ENCODE measurements at regions not wholly inside any gene's neighbourhood (a gene's known extent, or its start where the extent isn't known, plus 50 kb on each side); places are given as distances from the start of the nearest gene placed in this dataset.

DNA sequence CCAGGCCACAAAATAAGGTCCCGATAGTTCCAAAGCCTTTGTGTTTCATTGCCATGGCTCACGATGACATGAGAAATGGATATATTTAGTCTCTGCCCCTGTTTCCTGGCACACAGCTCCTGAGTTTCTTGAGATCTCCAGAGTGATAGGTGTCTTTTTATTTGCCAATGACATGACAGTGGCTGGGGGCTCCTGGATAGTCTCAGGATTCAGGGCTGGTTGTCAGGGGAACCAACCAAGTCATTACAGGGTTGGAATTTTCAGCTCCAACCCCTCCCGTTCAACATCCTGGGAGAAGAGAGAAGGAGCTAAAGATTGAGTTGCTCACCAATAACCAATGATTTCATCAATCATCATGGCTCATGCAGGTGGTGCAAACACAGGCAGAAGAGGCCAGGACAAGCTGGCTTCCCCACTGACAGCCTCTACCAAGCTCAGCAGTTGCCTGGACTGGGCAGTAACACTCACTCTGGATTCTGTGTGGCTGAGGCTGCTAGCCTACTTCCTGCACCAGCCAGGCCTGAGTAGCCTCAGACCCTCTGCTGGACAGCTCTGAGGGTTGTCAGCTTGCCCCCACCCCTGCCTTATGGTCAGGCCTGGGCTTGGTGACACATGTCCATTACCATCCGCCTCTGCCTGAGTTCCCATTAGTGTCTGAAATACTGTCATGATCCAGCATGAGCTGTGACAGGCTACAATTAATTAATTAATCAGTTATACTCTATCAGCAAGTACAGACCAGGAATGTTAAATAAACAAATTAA is 534.4 kb upstream of the CDH5 start:
- POLR2A ChIA-PET = no interaction called here
- CTCF ChIA-PET = no interaction called here
- no peak for DNase-seq (ENCODE audit: extremely low spot score)
- no peak for TF ChIP-seq FOXM1 (IDR thresholded peaks at IDR 0.05; ENCODE audit: borderline replicate concordance)
- TF ChIP-seq HDGF (IDR thresholded peaks at IDR 0.05; ENCODE audit: borderline replicate concordance) = no peak
- TF ChIP-seq ELF4 (IDR thresholded peaks at IDR 0.05) = no peak
- no peak for TF ChIP-seq ZNF384 (IDR thresholded peaks at IDR 0.05)
- TF ChIP-seq L3MBTL2 (conservative IDR thresholded peaks at IDR 0.05) = no peak

DNA sequence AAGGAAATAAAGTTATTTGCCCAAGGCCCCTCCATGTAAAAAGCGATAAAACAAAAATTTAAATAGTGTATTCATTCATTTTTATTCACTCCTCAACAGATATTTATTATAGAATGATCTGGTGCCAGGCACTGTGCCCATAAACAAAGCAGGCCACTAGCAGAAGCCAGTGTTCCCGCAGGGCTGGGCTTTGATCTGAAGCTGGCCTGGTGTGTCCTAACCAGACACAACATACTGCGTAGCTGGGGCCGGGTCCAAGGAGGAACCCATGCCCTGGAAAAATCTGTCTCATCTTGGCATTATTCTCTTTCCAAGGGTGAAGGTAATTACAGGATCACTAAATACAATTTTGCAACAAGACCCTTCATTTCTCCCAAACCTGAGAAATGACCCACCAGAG is 537.4 kb upstream of the CDH5 start:
- ChIA-PET CTCF (no interaction called here), POLR2A (interaction anchor here (1.1 kb wide), 1 partner anchor 18 kb away, joined by 3 read pairs; no protein-coding TSS in a partner anchor)
- no peak for DNase-seq (ENCODE audit: extremely low spot score)
- TF ChIP-seq SP1 (IDR thresholded peaks at IDR 0.05) = no peak
- TF ChIP-seq LEF1 (IDR thresholded peaks at IDR 0.05; ENCODE audit: borderline replicate concordance) = no peak
- no peak for TF ChIP-seq TARDBP (IDR thresholded peaks at IDR 0.05)
- TF ChIP-seq FOXK2 (IDR thresholded peaks at IDR 0.05) = no peak

DNA sequence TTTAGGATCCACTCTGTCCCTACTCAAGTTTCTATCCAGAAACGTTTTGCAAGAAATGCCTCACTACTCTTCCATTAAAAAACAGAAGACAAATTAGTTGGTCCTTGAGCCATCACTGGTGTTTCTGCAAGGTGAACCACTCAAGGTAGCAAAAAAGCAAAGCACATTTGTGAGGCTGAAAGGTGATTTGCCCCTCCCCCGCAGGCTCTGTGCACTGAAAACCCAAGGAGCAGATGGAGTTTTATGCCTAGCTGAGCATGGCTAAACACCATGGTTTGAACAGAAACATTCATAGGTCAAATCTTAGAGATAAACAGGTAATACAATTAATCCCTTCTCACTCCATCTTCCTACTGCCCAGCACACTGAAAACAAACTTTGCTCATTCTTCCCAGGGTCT is 538.2 kb upstream of the CDH5 start:
- CTCF ChIA-PET = no interaction called here
- POLR2A ChIA-PET = no interaction called here
- no peak for TF ChIP-seq HDGF (IDR thresholded peaks at IDR 0.05; ENCODE audit: borderline replicate concordance)
- no peak for TF ChIP-seq TARDBP (IDR thresholded peaks at IDR 0.05)
- no peak for TF ChIP-seq FOXK2 (IDR thresholded peaks at IDR 0.05)
- TF ChIP-seq BHLHE40 (IDR thresholded peaks at IDR 0.05; ENCODE audit: borderline replicate concordance) = no peak
- TF ChIP-seq SP1 (IDR thresholded peaks at IDR 0.05) = no peak
- no peak for TF ChIP-seq FOXA1 (IDR thresholded peaks at IDR 0.05)
- no peak for TF ChIP-seq ELF4 (IDR thresholded peaks at IDR 0.05)
- no peak for TF ChIP-seq FOXM1 (IDR thresholded peaks at IDR 0.05; ENCODE audit: borderline replicate concordance)
- no peak for DNase-seq (ENCODE audit: extremely low spot score)

DNA sequence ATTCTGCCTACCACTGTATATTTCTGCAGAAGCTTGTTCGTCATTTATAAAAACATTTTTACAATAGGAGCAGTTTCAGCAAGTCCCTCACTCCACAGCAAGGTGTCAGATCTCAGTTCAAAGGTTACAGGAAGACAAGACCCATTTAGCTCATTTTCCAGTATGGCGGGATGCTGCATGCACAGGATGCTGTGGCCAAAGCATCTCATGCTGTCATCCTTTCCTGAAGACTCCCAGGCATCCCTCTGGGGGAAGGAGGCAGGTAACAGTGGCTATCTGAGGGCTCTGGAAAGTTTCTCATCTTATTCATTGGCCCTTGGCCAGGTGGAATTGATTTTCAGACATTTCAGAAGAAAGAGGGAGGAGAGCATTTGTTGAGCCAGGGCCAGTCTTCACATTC is 539.3 kb upstream of the CDH5 start:
- no peak for TF ChIP-seq FOXA1 (IDR thresholded peaks at IDR 0.05)
- TF ChIP-seq ARNT (IDR thresholded peaks at IDR 0.05) = no peak
- no peak for TF ChIP-seq NFRKB (IDR thresholded peaks at IDR 0.05)
- no peak for TF ChIP-seq FOXK2 (IDR thresholded peaks at IDR 0.05)
- no peak for TF ChIP-seq TARDBP (IDR thresholded peaks at IDR 0.05)
- no peak for TF ChIP-seq HDGF (IDR thresholded peaks at IDR 0.05; ENCODE audit: borderline replicate concordance)
- TF ChIP-seq ZNF384 (IDR thresholded peaks at IDR 0.05) = no peak
- TF ChIP-seq CTBP1 (IDR thresholded peaks at IDR 0.05; ENCODE audit: borderline replicate concordance) = no peak
- no peak for TF ChIP-seq LEF1 (IDR thresholded peaks at IDR 0.05; ENCODE audit: borderline replicate concordance)
- TF ChIP-seq, protein P1, sequence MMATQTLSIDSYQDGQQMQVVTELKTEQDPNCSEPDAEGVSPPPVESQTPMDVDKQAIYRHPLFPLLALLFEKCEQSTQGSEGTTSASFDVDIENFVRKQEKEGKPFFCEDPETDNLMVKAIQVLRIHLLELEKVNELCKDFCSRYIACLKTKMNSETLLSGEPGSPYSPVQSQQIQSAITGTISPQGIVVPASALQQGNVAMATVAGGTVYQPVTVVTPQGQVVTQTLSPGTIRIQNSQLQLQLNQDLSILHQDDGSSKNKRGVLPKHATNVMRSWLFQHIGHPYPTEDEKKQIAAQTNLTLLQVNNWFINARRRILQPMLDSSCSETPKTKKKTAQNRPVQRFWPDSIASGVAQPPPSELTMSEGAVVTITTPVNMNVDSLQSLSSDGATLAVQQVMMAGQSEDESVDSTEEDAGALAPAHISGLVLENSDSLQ (IDR thresholded peaks at IDR 0.05) = no peak
- no peak for TF ChIP-seq FOXM1 (IDR thresholded peaks at IDR 0.05; ENCODE audit: borderline replicate concordance)
- no peak for TF ChIP-seq BHLHE40 (IDR thresholded peaks at IDR 0.05; ENCODE audit: borderline replicate concordance)
- no peak for TF ChIP-seq SUZ12 (IDR thresholded peaks at IDR 0.05)
- ChIA-PET POLR2A (no interaction called here), CTCF (no interaction called here)
- no peak for DNase-seq (ENCODE audit: extremely low spot score)

DNA sequence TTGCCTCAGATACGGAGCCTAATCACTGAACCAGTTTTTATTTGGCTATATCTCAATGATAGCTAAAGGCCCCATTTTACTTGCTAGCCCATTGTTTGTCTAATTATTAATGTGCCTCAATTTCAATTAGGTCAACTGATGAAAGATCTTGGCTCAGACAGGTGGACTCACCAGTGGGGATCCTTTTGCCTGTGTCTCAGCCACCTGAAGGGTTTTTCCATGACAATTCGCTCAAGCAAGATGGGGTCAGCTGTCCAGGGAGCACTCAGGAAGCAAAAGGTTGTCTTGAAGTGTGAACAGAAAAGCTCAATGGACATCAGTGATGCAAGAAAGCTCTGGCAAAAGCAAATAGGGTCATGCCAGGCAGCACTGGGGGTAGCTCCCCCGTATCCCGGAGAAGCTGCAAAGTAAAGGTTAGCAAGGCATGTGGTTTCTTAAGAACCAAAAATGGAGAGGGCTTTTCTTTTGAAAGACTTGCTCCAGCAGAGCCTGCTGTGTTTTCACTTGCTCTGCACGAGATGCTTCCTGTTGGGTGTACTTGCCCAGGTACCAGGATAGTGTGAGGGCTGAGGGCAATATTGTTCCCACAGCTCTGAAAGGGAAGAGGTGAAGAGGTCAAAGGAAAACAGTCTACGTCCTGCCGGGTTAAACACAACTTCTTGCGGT is 541.2 kb upstream of the CDH5 start:
- CTCF ChIA-PET = no interaction called here
- POLR2A ChIA-PET = no interaction called here
- no peak for TF ChIP-seq CTBP1 (IDR thresholded peaks at IDR 0.05; ENCODE audit: borderline replicate concordance)
- TF ChIP-seq TARDBP (IDR thresholded peaks at IDR 0.05) = no peak
- no peak for TF ChIP-seq L3MBTL2 (conservative IDR thresholded peaks at IDR 0.05)
- no peak for TF ChIP-seq ARNT (IDR thresholded peaks at IDR 0.05)
- no peak for TF ChIP-seq NFRKB (IDR thresholded peaks at IDR 0.05)
- TF ChIP-seq, protein P1 (IDR thresholded peaks at IDR 0.05) = no peak
- TF ChIP-seq SP1 (IDR thresholded peaks at IDR 0.05) = no peak
- no peak for TF ChIP-seq LEF1 (IDR thresholded peaks at IDR 0.05; ENCODE audit: borderline replicate concordance)
- TF ChIP-seq FOXK2 (IDR thresholded peaks at IDR 0.05) = no peak
- TF ChIP-seq SUZ12 (IDR thresholded peaks at IDR 0.05) = no peak
- no peak for TF ChIP-seq FOXA1 (IDR thresholded peaks at IDR 0.05)
- TF ChIP-seq ELF4 (IDR thresholded peaks at IDR 0.05) = no peak
- TF ChIP-seq BHLHE40 (IDR thresholded peaks at IDR 0.05; ENCODE audit: borderline replicate concordance) = no peak
- no peak for TF ChIP-seq HDGF (IDR thresholded peaks at IDR 0.05; ENCODE audit: borderline replicate concordance)
- DNase-seq (ENCODE audit: extremely low spot score) = no peak

DNA sequence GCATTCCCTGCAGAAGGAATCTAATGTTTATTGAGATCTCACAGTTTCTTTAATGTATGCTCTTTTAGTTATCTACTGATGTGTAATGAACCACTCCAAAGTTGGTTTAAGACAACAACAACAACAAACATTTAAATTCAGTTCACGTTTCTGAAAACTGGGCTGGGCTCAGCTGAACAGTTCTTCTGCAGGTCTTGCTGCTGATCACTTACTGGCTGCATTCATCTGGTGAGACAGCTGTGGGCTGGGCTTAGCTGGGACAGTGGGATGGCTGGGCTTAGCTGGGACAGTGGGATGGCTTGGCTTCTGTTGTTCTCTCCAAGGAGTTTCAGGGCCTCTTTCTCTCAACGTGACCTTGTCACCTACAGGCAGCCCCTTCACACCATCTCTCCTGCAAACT is 544.3 kb upstream of the CDH5 start:
- ChIA-PET CTCF (no interaction called here), POLR2A (no interaction called here)
- no peak for TF ChIP-seq ARNT (IDR thresholded peaks at IDR 0.05)
- TF ChIP-seq FOXK2 (IDR thresholded peaks at IDR 0.05) = no peak
- no peak for TF ChIP-seq SP1 (IDR thresholded peaks at IDR 0.05)
- no peak for TF ChIP-seq ZNF384 (IDR thresholded peaks at IDR 0.05)
- no peak for TF ChIP-seq FOXM1 (IDR thresholded peaks at IDR 0.05; ENCODE audit: borderline replicate concordance)
- TF ChIP-seq FOXA1 (IDR thresholded peaks at IDR 0.05) = no peak
- TF ChIP-seq, protein P1 (IDR thresholded peaks at IDR 0.05) = no peak
- TF ChIP-seq CTBP1 (IDR thresholded peaks at IDR 0.05; ENCODE audit: borderline replicate concordance) = no peak
- no peak for DNase-seq (ENCODE audit: extremely low spot score)

Measured in HEK293T (cell line).